Suprapubic skin (tissue), 3 donors: ENCODE measurements at regions not wholly inside any gene's neighbourhood (a gene's known extent, or its start where the extent isn't known, plus 50 kb on each side); places are given as distances from the start of the nearest gene placed in this dataset.

Experiments
- CTCF ChIP-seq, 2 donors: fragments of 200-600 bp in 1 of 2; fragments of 450-650 bp in 1 of 2; sonication (generic) in 1 of 2; IDR thresholded peaks; one replicate each; pipeline ENCODE4 v1.5.1; 2016 to 2019; ENCODE audit warnings: antibody characterized with exemption in 2 of 2, mild to moderate bottlenecking in 1 of 2, moderate library complexity in 1 of 2
- EP300 ChIP-seq: sonication (generic); formaldehyde crosslinking; IDR thresholded peaks from one replicate; pipeline ENCODE4 v1.6.1; 2017; ENCODE audit warnings: antibody characterized with exemption

GRCh38 chr1:215402147-215402546, 165.0 kb upstream of the KCTD3 start:
- TF ChIP-seq CTCF (IDR thresholded peaks at IDR 0.05) (no peak), EP300 (no peak)
